ENCODE measurements at regions not wholly inside any gene's neighbourhood (a gene's known extent, or its start where the extent isn't known, plus 50 kb on each side); places are given as distances from the start of the nearest gene placed in this dataset.

DNA sequence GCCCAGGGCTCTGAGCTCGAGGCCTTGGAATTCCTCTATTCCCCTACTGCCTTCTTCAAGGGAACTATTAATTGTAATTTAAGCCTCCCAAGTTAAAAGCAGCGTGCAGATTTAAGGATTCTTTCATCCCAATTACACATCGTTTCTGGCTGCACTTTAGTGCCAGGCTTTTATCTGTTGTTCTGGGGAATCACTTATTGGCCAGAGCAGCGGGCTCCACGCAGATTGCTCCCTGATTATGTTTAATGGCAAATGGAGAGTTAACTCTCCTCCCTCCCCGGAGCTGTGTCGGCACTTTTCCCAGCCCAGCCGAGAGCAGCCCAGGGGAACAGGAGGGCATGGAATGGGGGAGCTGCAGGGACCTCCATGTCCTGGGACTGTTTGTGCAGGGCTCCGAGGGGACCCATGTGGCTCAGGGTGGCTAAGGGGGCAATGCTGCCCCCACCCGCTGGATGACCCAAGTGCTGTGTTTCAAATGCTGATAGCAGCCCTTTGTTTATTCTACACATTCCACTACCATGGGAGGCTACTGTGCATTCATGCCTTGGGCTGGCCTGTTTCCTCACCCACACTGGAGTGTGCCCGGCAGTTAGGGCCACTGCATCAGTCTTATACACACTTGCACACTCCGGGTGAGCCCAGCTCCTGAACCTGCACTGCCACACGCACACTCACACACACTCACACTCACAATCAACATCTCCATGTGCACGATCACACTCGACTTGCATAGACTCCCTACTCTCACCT, 93.3 kb upstream of the POU3F1 start:
- no peak for TF ChIP-seq CTCF (IDR thresholded peaks at IDR 0.05)
- no peak for TF ChIP-seq POLR2A (IDR thresholded peaks at IDR 0.05)

Data from breast epithelium (tissue), 3 donors.